ENCODE measurements at regions not wholly inside any gene's neighbourhood (a gene's known extent, or its start where the extent isn't known, plus 50 kb on each side); places are given as distances from the start of the nearest gene placed in this dataset.

DNA sequence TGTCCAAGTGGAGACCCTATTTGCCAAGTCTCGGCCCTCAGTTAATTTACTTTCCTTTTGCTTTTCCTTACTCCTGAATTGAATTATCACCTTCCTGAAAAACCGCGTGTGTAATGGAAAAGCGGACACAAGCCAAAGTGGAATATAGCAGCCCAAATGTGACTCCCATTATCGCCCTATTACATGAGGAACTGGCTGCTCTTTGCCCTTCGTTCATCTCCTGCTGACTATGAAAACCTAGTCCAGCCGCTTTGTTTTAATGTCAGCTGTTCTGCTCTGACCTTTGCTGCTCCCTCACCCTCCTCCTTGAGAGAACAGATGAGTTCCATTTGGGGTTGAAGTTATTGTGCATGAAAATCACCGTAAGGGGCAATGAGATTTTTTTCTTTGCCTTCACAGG is 632.7 kb upstream of the SUCLG2 start:
- Histone ChIP-seq H3K27ac (ENCODE audit: low read depth in 1 of 2, low read length in 2 of 2) (no peak overlapping the region), H3K9me3 (replicated peaks in 1 of 2; ENCODE audit: control insufficient read depth in 1 of 2, insufficient read depth in 1 of 2, low read length in 2 of 2) (no peaks in the 10 kb centered on the region), H3K4me1 (ENCODE audit: control insufficient read depth in 1 of 2, insufficient read depth in 2 of 2, low read length in 2 of 2) (no peaks in the 10 kb centered on the region), H3K4me2 (replicated peaks; ENCODE audit: extremely low read depth, low read length, poor library complexity, severe bottlenecking) (no peak overlapping the region), H3K4me3 (replicated peaks in 1 of 3; ENCODE audit: low read depth in 2 of 3, low read length in 3 of 3) (no peak overlapping the region), H3K36me3 (replicated peaks in 1 of 2; ENCODE audit: control insufficient read depth in 1 of 2, insufficient read depth in 2 of 2, low read length in 2 of 2) (no peaks in the 10 kb centered on the region), H3K79me2 (ENCODE audit: insufficient read depth, low read length) (no peaks in the 10 kb centered on the region), H3K9ac (ENCODE audit: insufficient read depth, low read length, poor library complexity, severe bottlenecking) (no peak overlapping the region), H3K27me3 (ENCODE audit: control insufficient read depth in 2 of 2, insufficient read depth in 2 of 2, low read length in 2 of 2) (no peaks in the 10 kb centered on the region), H4K20me1 (ENCODE audit: insufficient read depth, low read length) (no peaks in the 10 kb centered on the region), H2AFZ (ENCODE audit: insufficient read depth, low read depth, low read length, poor library complexity, severe bottlenecking) (no peak overlapping the region)
- TF ChIP-seq, protein P1, sequence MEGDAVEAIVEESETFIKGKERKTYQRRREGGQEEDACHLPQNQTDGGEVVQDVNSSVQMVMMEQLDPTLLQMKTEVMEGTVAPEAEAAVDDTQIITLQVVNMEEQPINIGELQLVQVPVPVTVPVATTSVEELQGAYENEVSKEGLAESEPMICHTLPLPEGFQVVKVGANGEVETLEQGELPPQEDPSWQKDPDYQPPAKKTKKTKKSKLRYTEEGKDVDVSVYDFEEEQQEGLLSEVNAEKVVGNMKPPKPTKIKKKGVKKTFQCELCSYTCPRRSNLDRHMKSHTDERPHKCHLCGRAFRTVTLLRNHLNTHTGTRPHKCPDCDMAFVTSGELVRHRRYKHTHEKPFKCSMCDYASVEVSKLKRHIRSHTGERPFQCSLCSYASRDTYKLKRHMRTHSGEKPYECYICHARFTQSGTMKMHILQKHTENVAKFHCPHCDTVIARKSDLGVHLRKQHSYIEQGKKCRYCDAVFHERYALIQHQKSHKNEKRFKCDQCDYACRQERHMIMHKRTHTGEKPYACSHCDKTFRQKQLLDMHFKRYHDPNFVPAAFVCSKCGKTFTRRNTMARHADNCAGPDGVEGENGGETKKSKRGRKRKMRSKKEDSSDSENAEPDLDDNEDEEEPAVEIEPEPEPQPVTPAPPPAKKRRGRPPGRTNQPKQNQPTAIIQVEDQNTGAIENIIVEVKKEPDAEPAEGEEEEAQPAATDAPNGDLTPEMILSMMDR (IDR thresholded peaks at IDR 0.05): no peak
- DNase-seq: no peak
- H3K27ac Mint-ChIP-seq: no peak overlapping the region
- H3K27me3 Mint-ChIP-seq (ENCODE audit: low read depth in 3 of 3): no peaks in the 10 kb centered on the region
- H3K4me1 Mint-ChIP-seq: no peaks in the 10 kb centered on the region
- H3K9me3 Mint-ChIP-seq: peaks cover 0 to 2% (median 0%) of the 10 kb centered on the region in 7 donors
- H3K36me3 Mint-ChIP-seq: no peaks in the 10 kb centered on the region
- H3K4me3 Mint-ChIP-seq: no peak overlapping the region
- intact Hi-C loops (cut with micrococcal nuclease): no loop called here
- WGBS (ENCODE audit: insufficient coverage): 79% methylated on average over 5 of the region's 8 CpGs

GRCh38 chr3:68274286-68274685 is 619.9 kb upstream of the SUCLG2 start:
- H2AFZ ChIP-seq (ENCODE audit: insufficient read depth, low read depth, low read length, poor library complexity, severe bottlenecking): no peak overlapping the region
- no CpG with 5 or more reads among the region's 1 CpG for WGBS (ENCODE audit: insufficient coverage)
- Mint-ChIP-seq H3K27me3 (ENCODE audit: low read depth in 3 of 3) (no peaks in the 10 kb centered on the region), H3K9me3 (peaks cover 0 to 2% (median 0%) of the 10 kb centered on the region in 7 donors), H3K27ac (no peak overlapping the region), H3K36me3 (no peaks in the 10 kb centered on the region), H3K4me3 (no peak overlapping the region), H3K4me1 (no peaks in the 10 kb centered on the region)
- intact Hi-C loops (cut with micrococcal nuclease): no loop called here
- no peak for DNase-seq
- no peaks in the 10 kb centered on the region for H4K20me1 ChIP-seq (ENCODE audit: insufficient read depth, low read length)
- H3K27me3 ChIP-seq (ENCODE audit: control insufficient read depth in 2 of 2, insufficient read depth in 2 of 2, low read length in 2 of 2): no peaks in the 10 kb centered on the region
- no peak overlapping the region for H3K4me3 ChIP-seq (replicated peaks in 1 of 3; ENCODE audit: low read depth in 2 of 3, low read length in 3 of 3)
- no peaks in the 10 kb centered on the region for H3K4me1 ChIP-seq (ENCODE audit: control insufficient read depth in 1 of 2, insufficient read depth in 2 of 2, low read length in 2 of 2)
- no peaks in the 10 kb centered on the region for H3K9me3 ChIP-seq (replicated peaks in 1 of 2; ENCODE audit: control insufficient read depth in 1 of 2, insufficient read depth in 1 of 2, low read length in 2 of 2)
- H3K4me2 ChIP-seq (replicated peaks; ENCODE audit: extremely low read depth, low read length, poor library complexity, severe bottlenecking): no peak overlapping the region
- TF ChIP-seq, protein P1 (IDR thresholded peaks at IDR 0.05): no peak
- no peak overlapping the region for H3K9ac ChIP-seq (ENCODE audit: insufficient read depth, low read length, poor library complexity, severe bottlenecking)
- no peaks in the 10 kb centered on the region for H3K79me2 ChIP-seq (ENCODE audit: insufficient read depth, low read length)
- H3K27ac ChIP-seq (ENCODE audit: low read depth in 1 of 2, low read length in 2 of 2): no peak overlapping the region
- H3K36me3 ChIP-seq (replicated peaks in 1 of 2; ENCODE audit: control insufficient read depth in 1 of 2, insufficient read depth in 2 of 2, low read length in 2 of 2): no peaks in the 10 kb centered on the region
